ENCODE measurements at regions not wholly inside any gene's neighbourhood (a gene's known extent, or its start where the extent isn't known, plus 50 kb on each side); places are given as distances from the start of the nearest gene placed in this dataset.

DNA sequence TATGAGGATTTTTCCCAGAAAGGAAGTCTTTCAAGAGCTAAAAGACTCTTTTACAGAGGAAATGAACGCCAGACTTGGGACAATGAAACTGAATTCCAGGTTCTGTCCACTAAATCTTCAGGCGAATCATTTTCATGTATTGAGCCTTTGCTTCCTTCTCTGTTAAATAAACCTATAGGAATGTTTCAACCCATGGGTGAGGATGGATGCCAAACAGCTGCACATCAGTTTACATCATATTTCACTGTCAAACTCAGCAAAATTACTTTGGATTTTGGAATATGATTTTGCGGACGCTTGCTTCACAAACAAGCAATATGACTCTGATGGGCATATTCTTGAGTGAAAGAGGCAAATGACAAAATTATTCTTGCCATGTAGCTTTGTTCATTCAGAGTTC, 256.1 kb upstream of the ZNF521 start:
- H3K4me3 Mint-ChIP-seq (ENCODE audit: unreplicated experiment), result no peak overlapping the region
- ChIA-PET CTCF (no interaction called here), POLR2A (no interaction called here)
- H3K27ac Mint-ChIP-seq (ENCODE audit: unreplicated experiment), result no peak overlapping the region
- no TSS peak for BruUV-seq (replicated peaks)
- no peaks in the 10 kb centered on the region for H3K9me3 ChIP-seq
- DNase-seq, result no peak
- no peaks in the 10 kb centered on the region for H3K27me3 Mint-ChIP-seq (ENCODE audit: insufficient read depth, unreplicated experiment)
- no peaks in the 10 kb centered on the region for H3K9me3 Mint-ChIP-seq (ENCODE audit: unreplicated experiment)
- H3K4me3 ChIP-seq (ENCODE audit: low read depth, low read length), result no peak overlapping the region
- TF ChIP-seq, protein P1, sequence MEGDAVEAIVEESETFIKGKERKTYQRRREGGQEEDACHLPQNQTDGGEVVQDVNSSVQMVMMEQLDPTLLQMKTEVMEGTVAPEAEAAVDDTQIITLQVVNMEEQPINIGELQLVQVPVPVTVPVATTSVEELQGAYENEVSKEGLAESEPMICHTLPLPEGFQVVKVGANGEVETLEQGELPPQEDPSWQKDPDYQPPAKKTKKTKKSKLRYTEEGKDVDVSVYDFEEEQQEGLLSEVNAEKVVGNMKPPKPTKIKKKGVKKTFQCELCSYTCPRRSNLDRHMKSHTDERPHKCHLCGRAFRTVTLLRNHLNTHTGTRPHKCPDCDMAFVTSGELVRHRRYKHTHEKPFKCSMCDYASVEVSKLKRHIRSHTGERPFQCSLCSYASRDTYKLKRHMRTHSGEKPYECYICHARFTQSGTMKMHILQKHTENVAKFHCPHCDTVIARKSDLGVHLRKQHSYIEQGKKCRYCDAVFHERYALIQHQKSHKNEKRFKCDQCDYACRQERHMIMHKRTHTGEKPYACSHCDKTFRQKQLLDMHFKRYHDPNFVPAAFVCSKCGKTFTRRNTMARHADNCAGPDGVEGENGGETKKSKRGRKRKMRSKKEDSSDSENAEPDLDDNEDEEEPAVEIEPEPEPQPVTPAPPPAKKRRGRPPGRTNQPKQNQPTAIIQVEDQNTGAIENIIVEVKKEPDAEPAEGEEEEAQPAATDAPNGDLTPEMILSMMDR (IDR thresholded peaks at IDR 0.05; ENCODE audit: insufficient read depth in 1 of 2, low read depth in 1 of 2, low read length in 1 of 2, severe bottlenecking in 1 of 2, unreplicated experiment in 1 of 2), result no peak
- H3K4me1 ChIP-seq, result no peaks in the 10 kb centered on the region
- H3K36me3 ChIP-seq (ENCODE audit: control insufficient read depth, insufficient read depth, low read length), result no peaks in the 10 kb centered on the region
- H3K36me3 Mint-ChIP-seq (ENCODE audit: insufficient read depth, unreplicated experiment), result no peaks in the 10 kb centered on the region
- intact Hi-C loops (cut with micrococcal nuclease; ENCODE audit: unreplicated experiment), result no loop called here
- no peaks in the 10 kb centered on the region for H3K4me1 Mint-ChIP-seq (ENCODE audit: low read depth, unreplicated experiment)
- H3K27me3 ChIP-seq (replicated peaks; ENCODE audit: control insufficient read depth, insufficient read depth, low read length), result no peaks in the 10 kb centered on the region

DNA sequence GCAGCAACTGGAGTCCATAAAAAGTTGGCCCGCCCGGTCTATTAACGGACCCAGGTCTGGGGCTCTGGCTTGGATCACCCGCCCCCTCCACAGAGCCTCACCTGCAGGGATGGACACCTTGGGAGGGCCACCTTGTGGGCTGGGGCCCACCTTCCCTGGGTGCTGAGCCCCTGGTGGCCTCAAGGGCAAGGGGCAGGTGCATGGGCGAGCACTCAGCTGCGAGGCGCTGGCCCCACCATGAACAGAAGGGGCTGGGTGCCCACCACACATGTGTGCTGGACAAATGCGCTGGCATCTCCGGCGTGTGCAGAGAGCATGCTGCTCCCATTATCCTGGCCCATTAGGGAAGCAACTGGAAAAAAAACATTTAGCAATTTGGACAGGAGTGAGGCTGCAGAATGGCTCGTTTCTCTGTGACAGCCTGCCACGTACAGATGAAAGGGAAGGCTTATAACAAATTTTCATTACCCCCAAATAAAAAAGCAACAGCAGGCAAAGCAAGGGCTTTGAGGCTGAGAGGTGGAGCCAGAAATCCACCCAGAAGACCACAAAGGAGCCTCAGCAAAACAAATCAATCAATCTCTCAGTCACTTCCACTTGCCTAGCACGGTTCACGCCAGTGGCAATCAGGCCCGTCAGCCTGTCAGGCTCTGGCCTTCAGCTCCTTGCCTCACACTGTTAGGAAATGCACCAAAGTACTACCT, 253.1 kb upstream of the ZNF521 start:
- H3K27ac Mint-ChIP-seq (ENCODE audit: unreplicated experiment), result no peak overlapping the region
- TF ChIP-seq, protein P1 (IDR thresholded peaks at IDR 0.05; ENCODE audit: insufficient read depth in 1 of 2, low read depth in 1 of 2, low read length in 1 of 2, severe bottlenecking in 1 of 2, unreplicated experiment in 1 of 2), result no peak
- no TSS peak for BruUV-seq (replicated peaks)
- Histone ChIP-seq H3K36me3 (ENCODE audit: control insufficient read depth, insufficient read depth, low read length) (no peaks in the 10 kb centered on the region), H3K9me3 (no peaks in the 10 kb centered on the region), H3K4me3 (ENCODE audit: low read depth, low read length) (no peak overlapping the region), H3K4me1 (no peaks in the 10 kb centered on the region), H3K27me3 (replicated peaks; ENCODE audit: control insufficient read depth, insufficient read depth, low read length) (no peaks in the 10 kb centered on the region)
- no peak for DNase-seq
- intact Hi-C loops (cut with micrococcal nuclease; ENCODE audit: unreplicated experiment), result no loop called here
- peaks cover 14% of the 10 kb centered on the region for H3K27me3 Mint-ChIP-seq (ENCODE audit: insufficient read depth, unreplicated experiment)
- POLR2A ChIA-PET, result no interaction called here
- H3K4me3 Mint-ChIP-seq (ENCODE audit: unreplicated experiment), result no peak overlapping the region
- no peaks in the 10 kb centered on the region for H3K9me3 Mint-ChIP-seq (ENCODE audit: unreplicated experiment)
- CTCF ChIA-PET, result no interaction called here
- no peaks in the 10 kb centered on the region for H3K4me1 Mint-ChIP-seq (ENCODE audit: low read depth, unreplicated experiment)
- H3K36me3 Mint-ChIP-seq (ENCODE audit: insufficient read depth, unreplicated experiment), result no peaks in the 10 kb centered on the region

GRCh38 chr18:25604196-25604893, 252.4 kb upstream of the ZNF521 start:
- Histone ChIP-seq H3K4me1 (no peaks in the 10 kb centered on the region), H3K36me3 (ENCODE audit: control insufficient read depth, insufficient read depth, low read length) (no peaks in the 10 kb centered on the region), H3K9me3 (no peaks in the 10 kb centered on the region), H3K4me3 (ENCODE audit: low read depth, low read length) (no peak overlapping the region), H3K27me3 (replicated peaks; ENCODE audit: control insufficient read depth, insufficient read depth, low read length) (no peaks in the 10 kb centered on the region)
- Mint-ChIP-seq H3K9me3 (ENCODE audit: unreplicated experiment) (no peaks in the 10 kb centered on the region), H3K4me1 (ENCODE audit: low read depth, unreplicated experiment) (no peaks in the 10 kb centered on the region), H3K27ac (ENCODE audit: unreplicated experiment) (no peak overlapping the region), H3K27me3 (ENCODE audit: insufficient read depth, unreplicated experiment) (peaks cover 14% of the 10 kb centered on the region), H3K36me3 (ENCODE audit: insufficient read depth, unreplicated experiment) (no peaks in the 10 kb centered on the region), H3K4me3 (ENCODE audit: unreplicated experiment) (no peak overlapping the region)
- POLR2A ChIA-PET, result no interaction called here
- intact Hi-C loops (cut with micrococcal nuclease; ENCODE audit: unreplicated experiment), result no loop called here
- CTCF ChIA-PET, result no interaction called here
- no peak for DNase-seq
- BruUV-seq (replicated peaks), result no TSS peak
- TF ChIP-seq, protein P1 (IDR thresholded peaks at IDR 0.05; ENCODE audit: insufficient read depth in 1 of 2, low read depth in 1 of 2, low read length in 1 of 2, severe bottlenecking in 1 of 2, unreplicated experiment in 1 of 2), result no peak
